HG03565 (cell line): ENCODE measurements at regions not wholly inside any gene's neighbourhood (a gene's known extent, or its start where the extent isn't known, plus 50 kb on each side); places are given as distances from the start of the nearest gene placed in this dataset.

Experiments
- ATAC-seq: cut with Tn5 transposase; IDR thresholded peaks from one replicate; pipeline ENCODE4 v1.9.1; 2021; ENCODE audit warnings: mild to moderate bottlenecking, moderate library complexity; ENCODE audit not compliant: unreplicated experiment

DNA sequence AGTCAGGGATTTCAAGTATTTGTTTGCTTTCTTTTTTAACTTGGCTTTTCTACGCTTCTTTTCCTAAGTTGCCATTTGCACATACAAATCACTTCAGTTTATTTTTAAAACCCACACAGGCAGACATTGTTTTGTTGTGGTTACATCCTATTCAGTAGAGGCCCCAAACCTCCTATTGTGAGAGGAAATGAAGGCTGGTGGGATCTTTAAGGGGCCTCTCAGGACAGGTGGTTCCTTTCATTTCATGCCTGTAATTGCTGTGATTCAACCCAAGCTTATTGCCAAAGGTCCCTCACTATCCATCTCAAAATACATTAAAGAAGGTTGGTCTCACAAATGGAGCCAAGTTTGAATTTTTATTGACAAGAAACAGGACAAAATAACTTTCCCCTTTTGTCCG, 257.1 kb downstream of the ADAMTS20 start:
- no peak for ATAC-seq

DNA sequence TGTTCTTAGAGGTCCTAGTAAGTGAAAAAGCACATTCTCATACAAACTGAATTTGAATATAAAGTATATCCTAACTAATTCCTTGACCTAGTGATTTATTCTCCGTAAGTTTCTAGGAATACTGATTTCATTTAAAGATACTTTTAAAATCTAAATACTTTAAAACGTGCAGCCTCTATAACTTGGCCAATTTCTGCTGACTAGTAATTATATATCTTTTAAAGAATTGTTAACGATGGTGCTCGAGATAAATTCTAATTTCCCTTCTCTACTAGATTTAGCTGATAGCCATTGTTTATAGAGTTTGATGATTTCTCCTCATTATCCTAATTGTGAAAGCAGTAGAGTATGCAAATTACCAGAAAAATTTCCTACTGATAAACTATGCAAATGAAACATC, 257.9 kb downstream of the ADAMTS20 start:
- no peak for ATAC-seq

DNA sequence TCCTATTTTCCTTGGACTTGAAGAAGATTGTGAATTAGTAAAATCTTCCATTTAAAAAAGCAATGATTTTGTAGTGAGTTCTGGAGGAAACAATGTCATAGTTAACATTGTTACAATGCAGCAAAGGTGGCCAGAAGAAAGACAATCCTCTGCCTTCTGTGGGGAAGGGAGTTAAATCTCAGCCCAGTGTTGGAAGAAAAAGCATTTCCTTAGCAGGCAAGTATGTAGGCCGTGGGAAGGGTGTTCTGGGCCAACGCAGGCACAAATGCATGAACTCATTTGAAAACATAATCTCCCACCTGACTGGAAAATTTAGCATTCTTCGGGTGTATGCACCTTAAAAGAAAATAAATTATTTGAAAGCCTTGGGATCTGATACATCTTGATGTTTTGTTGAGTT, 258.6 kb downstream of the ADAMTS20 start:
- ATAC-seq, result no peak

DNA sequence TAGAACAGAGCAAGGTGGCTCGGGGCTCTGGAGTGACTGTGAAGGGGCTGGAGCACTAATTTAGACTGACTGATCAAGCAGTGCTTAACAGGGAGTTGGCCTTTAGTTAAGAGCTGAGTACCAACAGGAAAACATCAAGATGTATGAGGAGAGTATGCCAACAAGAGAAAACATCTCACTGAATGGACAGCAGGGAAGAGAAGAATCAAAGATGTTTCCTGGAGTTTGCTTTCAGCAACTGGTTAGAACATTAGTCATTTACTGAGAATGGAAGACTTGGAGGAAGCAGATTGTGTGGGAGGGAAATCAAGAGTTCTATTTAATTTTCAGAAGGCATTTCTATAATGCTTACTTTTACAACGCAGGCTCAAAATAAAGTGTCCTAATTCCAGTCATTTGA, 259.3 kb downstream of the ADAMTS20 start:
- no peak for ATAC-seq

DNA sequence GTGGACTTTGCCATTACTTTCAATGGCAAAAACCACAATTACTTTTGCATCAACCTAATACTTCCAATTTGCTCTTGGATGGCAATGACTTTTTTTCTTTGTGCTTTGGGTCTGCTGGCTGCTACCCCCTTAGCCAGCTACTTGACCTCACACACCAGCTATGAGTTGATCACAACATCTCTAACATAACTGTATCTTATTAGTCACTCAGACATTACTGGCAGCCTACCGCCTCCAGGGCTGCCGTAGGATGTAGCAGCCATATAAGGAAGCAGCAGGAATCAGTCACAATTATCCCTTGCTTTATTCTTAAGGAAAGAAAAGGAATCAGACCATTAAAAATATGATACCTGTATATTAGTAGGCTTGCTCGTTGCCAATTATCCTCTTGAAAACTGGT, 260.5 kb downstream of the ADAMTS20 start:
- no peak for ATAC-seq

DNA sequence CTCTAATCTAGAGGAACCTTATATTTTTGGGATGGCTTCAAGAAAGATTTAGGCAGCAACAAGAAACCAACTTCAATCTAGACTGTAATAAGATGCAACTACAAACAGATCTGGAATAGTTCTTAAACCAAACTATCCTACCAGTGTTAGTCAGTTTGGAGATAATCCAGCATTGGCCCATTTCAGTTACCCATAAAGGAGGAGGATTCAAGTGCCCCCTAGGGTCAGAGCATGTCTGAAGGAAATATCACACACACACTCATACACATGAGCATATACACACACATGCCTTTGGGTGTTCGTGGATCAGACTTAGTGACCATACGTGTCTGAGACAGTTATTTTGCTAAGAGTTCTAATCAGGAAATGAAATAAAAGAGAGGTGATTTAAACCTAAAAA, 261.2 kb downstream of the ADAMTS20 start:
- no peak for ATAC-seq

DNA sequence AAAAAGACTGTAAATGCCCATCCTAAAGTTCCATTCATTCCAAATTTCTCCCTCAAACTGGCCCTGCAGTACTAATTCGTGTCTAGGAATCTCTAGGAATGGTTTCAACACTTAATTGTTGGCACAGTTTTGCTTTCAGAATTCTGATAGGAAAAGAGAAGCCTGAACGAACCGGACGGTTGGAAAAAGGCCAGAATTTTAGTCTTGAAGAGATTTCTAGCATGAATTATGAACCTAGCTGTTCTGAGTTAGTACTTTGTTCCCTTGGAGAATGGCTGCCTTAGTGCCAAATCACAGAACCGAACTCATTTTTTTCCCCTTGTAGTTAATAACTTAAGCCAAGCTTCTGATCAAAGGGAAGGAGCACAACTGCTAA, 262.6 kb downstream of the ADAMTS20 start:
- no peak for ATAC-seq

DNA sequence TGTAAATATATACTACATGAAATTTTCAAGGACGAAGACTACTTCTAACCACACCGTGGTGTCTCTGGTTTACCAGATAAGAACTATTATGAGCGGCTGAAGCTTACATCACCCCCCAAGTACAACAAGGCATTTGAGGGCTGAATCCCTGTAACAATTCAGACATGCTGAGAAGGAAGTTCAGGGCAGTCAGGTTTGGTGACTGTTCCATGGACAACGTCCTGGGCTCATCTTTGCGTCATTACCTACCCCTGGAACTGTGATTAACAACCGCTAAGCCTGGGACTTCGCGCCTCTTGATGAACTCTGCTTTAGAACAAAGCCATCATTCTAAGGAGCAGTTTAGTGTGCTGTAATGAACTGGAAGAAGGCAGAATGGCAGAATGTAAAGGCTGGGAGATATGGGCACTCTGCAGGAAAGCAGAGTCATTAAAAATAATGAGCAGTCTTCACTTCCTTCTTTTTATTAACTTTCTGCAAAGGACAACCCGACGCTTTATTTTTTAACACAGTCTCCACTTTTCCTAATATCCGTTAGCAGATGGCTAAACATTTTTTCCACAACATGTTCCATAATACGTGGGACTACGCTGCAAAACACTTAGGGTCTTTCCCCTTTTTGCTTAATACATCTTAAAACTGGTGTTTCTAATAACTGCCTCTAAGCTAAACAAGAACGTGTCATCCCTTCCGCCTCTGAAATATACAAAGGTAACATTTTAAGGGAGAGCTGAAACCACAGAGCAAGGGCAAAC, 263.2 kb downstream of the ADAMTS20 start:
- no peak for ATAC-seq

DNA sequence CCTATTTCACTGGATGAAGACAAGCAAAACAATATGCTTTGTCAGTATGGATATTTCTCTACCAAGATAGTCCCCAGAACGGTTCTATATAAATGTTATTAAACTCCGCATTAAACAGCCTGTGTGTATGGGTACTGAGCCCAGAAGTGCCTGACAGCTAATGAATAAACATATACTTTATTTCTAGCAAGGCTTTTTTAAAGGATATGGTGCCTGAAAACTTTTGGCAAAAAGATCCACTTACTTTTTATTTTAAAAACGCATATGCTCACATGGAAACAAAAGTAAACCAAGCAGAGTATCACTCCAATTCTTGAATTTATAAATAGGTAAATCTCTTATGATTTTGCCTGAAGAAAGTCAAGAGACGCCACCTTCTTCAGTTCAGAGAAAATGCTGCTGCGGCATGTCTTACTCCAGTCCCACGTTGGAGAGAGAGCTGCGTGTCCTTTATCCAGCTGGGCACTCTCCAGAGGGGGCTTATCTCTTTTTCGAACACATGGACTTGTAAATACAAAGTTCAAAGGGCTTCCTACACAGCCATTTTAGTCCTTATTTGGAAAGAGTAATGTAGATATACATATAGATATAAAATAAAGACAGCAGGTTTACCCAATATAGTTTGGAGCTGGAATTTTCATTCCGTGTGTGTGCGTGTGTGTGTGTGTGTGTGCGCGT, 264.2 kb downstream of the ADAMTS20 start:
- ATAC-seq, result no peak

DNA sequence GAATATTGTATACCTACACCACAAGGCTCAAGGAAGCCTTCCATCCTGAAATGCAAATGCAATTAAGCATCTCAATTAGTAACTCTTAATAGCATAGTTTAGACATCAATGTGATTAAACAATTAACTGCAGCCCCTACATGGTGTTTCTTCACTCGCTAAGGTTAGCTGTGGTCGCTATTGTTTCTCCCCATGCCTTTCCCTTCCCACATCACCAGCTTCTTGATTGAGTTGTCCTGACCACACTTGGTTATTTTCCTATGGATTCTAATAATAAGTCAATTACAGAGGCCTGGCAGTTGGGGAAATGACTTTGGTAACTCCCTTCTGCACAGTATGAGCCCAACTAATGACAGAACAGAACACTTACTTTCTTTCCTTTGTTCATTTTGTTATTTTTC, 265.0 kb downstream of the ADAMTS20 start:
- ATAC-seq, result no peak

DNA sequence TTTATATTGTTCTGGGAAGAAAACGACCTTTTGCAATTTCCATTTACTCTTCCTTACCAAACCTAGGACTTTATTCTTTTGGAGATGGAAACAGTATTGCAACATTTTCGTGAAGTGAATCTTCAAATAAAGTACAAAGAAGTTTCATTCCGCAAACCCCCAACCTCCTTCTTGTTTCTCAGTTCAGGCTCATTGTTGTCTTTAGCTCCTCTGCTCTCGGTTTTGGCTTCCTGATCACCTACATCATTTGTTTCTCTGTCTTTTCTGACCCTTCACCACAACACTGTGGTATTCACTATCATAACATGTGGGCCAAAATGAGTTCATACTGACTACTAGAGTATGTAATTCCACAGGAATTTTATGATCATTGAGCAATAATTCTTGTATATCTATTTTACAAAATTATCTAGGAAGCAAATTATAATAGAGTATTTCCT, 266.8 kb downstream of the ADAMTS20 start:
- ATAC-seq, result peak; percentile 80

DNA sequence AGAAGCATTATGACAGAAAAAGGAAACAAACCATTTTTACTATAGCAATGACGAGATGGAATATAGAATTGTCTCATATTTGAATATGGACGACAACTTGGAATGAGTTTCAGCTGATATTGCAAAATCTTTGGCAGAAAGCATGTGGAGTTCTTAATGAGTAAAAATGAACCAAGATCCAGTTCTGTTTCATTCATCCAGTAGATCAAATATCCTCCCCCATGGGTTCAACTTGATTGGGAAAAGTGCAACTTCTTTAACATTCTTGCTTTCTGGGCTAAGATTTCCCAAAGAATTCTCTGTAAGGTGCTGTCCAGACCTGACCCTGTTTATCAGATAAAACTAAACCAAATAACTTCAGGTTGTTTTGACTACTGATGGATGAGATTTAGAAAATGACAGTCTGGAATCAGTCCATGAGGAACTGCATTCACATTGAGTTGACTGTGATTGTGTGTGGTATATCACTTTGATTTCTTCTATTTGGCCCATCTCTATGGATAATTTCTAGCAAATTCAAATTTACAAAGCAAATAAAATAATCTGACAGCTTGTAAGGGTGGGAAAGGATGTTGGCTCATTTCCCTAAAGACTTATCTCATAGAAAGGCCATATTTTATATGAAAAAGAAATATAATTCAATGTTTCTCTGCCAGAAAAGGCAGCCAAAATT, 267.4 kb downstream of the ADAMTS20 start:
- ATAC-seq, result no peak

DNA sequence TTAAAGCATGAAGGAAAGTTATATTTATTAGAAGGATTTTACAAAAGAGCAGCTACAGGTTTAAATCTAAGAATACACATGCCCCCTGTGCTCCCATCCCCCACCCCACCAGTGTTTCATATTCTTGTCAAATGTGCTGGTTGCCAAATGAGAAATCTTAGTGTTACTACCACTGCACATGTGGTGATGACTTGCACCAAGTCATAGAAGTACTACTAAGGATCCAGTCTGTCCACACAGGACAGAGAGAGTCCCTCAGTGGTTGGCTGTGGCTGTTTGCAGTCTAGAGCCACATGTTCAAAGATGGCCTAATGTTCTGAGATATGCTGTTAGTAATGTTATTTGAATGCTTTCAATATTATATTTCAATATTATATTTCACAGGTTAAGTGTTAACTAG, 268.8 kb downstream of the ADAMTS20 start:
- ATAC-seq, result no peak

DNA sequence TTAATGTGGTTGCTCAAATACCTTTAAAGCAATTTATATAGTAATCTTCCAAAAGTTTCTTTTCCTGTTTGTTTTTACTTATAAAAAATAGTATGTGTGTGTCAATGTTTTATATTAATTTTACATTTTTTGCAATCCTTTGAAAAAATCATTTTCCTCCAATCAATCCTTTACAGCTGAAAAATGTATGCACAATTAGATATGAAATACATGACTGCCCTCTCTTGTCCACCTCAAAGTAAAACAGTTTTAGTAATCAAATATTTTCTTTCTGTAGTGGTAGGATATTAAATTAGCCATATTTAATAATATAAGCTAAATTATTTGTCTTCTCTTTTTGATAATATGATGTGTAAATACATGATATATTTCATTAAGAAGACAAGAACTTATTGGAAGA, 269.9 kb downstream of the ADAMTS20 start:
- ATAC-seq, result no peak

DNA sequence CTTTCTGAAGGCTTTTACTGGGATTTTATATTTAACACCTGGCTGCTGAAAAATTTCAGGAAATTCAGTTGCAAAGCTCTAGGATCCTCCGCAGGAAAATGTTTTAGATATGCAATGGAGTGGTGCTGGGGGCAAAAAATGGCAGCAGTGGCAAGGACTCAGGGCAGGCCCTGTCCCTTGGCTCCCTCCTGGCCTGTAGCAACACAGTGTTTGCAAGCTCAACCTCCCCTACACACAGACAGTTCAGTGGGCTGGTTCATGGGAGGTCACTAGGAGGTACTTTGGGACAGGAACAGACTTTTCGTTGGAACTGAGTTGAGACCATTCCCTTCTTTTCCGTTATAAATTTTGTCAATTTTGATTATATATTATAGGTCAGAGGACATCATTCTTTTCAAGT, 270.4 kb downstream of the ADAMTS20 start:
- ATAC-seq, result no peak

DNA sequence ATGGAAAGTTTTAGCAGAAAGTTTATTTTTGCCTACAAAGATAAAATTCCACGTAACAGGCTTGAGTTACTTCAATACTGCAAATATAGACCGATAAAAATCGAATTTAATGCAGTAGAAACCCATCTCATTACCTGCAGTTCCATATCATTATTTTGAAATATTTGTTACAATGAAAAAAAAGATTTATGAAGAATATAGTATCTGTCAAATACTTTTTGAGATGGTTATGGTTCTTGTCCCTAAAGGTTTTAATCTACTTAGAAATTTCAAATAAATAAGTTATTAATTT, 273.5 kb downstream of the ADAMTS20 start:
- no peak for ATAC-seq

DNA sequence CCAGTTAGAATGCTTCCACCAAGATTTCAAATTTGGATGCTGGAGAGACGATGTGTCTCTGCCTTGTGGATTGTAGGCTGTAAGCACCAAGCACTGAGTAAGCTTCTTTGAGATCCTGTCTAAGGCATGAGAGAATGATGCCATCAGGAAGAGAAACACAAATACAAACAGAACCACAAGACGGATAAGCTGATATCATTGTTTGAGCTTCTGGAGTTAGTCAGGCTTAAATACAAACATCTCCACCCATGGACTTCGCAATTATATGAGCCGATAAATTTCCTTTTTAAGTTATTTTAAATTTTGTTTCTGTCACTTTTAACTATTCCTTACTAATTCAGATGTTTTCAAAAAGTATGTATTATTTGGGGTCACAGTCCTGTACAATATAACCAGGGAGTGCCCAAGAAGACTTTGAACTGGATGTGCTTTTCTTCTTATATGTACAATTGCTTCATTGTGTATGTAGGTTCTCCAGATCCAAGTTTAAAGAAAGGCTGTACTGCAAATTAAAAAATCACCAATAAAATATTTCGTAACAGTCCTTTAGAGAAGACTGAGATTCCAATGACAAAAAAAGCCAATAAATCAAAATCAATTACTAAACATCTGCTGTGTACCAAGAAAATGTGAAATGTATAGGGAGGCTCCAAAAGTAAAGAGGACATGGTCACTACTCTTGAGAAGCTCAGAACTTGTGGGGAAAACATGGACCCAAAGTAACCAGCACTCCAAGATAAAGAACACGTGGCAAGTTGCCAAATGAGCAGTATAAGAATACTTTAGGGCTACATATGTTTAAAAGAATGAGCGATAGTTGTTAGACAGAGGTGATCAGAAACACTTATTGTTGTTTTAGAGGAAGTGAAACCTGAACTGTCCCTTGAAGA, 274.1 kb downstream of the ADAMTS20 start:
- ATAC-seq, result peak; percentile 90

DNA sequence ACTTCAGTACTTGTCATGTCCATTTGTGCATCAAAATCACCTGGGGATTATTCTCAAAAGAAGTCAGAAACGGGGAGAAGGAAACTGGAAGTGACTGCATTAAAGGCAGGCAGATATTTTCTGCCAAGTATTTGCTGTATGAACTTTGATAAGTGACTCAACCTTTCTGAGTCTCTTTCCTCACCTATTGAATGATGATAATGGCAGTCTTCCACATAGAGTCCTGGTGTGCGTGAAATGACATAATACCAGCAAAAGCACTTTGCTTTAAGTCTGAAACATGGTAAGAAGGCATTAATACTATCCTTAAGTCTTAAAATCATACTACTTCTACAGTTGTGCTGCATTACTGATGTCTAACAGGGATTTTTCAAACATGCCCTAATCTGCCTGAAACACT, 278.5 kb downstream of the ADAMTS20 start:
- no peak for ATAC-seq

DNA sequence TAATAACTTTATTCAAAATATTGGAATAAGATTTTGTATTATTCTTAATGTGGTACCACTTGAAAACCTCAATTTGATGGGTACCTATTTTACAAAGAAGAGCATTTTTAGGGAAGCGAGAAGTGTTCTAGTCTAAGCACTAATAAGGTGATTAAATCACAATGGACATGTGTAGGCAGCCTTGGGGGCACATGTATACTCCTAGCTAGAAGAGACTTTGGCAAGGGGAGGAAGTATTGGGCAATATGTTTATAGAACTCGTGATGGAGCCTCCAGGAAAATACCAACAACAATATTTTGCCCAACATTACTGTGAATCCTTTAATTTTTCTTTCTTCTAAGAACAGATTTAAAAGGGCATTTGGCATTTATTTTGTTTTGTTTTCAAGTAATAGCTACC, 280.3 kb downstream of the ADAMTS20 start:
- ATAC-seq, result no peak

DNA sequence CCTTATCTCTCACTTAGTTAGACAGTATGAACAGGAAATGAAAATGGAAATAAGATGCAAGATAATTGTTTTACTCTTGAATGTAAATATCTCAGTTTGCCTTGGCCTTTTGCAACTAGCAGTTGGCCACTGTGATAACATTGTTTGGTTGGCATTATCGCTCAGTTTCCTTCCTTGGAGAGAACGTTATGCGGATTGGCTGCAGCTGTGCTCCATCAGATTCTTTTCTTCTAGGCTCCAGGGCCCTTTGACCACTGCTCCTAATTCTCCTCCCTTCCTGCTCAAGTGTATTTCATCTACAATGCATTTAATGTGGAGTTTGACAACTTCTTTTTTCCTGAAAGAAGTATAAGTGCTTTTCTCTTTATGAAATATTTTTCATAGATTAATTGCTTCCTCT, 284.2 kb downstream of the ADAMTS20 start:
- no peak for ATAC-seq

DNA sequence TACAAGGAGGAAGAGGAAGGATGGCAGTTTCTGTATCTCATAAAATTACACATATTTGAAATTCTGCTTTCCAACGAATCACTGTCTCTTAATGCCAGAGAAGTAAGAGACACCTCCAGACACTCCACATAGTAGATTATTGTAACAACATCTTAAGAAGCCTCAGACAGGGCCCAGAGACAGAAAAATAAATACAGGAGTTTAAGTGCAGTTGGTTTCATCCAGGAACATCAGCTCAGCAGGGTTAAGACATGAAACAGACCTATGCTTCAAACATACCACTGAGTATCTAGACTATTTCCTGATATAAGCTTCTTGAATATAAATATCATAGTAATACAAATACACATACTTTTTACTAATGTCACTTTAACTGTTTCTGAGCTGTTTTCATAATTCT, 290.3 kb downstream of the ADAMTS20 start:
- no peak for ATAC-seq
